ENCODE measurements at regions not wholly inside any gene's neighbourhood (a gene's known extent, or its start where the extent isn't known, plus 50 kb on each side); places are given as distances from the start of the nearest gene placed in this dataset.

- TF ChIP-seq EZH2 (IDR thresholded peaks at IDR 0.05; ENCODE audit: low read length, missing control alignments) = no peak
- TF ChIP-seq CTCF (conservative IDR thresholded peaks at IDR 0.05 in 1 of 2, IDR thresholded peaks at IDR 0.05 in 1 of 2; ENCODE audit: low read depth in 1 of 2, low read length in 2 of 2) = no peak
Measured at GRCh38 chr5:12208366-12209100, 304.3 kb upstream of the CTNND2 start.

Measured in fibroblast of lung (primary cell).